NCI-H460 (cell line): ENCODE measurements at regions not wholly inside any gene's neighbourhood (a gene's known extent, or its start where the extent isn't known, plus 50 kb on each side); places are given as distances from the start of the nearest gene placed in this dataset.

Experiments used
- DNase-seq: peaks from one replicate; pipeline ENCODE4 v3.0.0-alpha.2; 2016; ENCODE audit warnings: low read depth; ENCODE audit errors: extremely low read depth

GRCh38 chr2:103264058-103264768 is 502.4 kb downstream of the TMEM182 start:
- DNase-seq: no peak

DNA sequence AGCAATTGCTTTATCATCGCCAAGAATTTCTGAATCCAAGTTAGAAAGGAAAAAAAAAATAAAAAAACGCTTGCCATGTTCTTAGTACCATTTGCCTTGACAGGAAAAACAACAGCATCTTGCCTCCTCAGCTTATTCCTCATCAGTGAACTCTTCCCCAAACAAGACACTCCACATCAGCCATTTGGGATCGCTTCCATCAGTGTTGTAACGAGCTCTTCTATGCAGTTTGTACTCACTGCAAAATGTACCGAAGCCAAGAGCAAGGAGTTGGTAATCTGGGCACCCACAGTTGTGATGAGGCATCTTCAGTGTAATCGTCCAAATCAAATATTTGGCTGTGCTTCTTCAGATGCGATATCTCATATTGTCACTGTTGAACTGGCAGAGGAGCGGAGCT is 503.7 kb downstream of the TMEM182 start:
- no peak for DNase-seq

GRCh38 chr2:103268841-103269498 is 507.1 kb downstream of the TMEM182 start:
- DNase-seq: no peak

DNA sequence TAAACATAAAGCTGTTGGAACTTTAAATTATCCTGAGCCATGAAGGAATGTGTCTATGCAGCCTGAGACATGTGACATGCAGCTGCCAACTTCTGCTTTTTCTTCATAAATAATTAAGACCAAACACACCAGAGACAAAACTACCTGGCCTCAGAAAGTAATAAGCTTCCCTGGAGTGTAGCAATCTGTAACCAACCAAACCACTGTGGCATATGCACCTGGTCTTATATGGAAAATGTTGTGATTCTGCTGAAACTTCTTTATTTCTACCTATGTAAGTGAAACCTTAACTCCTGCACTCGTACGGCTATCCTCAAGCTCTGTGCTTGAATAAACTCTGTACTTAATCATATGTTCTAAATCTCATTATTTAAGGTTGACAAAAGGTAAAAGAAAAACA is 515.0 kb downstream of the TMEM182 start:
- DNase-seq: no peak

GRCh38 chr2:103284750-103285149 is 522.9 kb downstream of the TMEM182 start:
- no peak for DNase-seq

- no peak for DNase-seq
Observed at GRCh38 chr2:103285354-103285753, 523.5 kb downstream of the TMEM182 start.

DNA sequence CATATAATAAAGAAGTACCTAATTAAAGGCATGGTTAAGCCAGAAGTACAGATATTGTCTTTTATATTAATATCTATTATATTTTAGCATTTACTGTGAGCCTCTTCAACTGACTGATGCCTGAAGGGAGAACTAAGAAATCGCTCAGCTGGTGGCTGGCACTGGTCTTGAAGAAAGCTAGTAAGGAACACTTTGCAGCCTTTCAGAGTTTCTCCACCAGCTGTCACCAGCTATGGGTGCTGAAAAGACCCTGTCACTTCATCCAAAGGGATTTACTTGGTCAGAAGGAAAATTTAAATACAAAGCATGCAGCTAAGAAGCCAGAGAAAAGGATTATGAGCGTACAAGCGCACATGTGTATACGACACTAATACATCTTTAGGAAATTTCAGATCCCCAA is 525.9 kb downstream of the TMEM182 start:
- no peak for DNase-seq

DNA sequence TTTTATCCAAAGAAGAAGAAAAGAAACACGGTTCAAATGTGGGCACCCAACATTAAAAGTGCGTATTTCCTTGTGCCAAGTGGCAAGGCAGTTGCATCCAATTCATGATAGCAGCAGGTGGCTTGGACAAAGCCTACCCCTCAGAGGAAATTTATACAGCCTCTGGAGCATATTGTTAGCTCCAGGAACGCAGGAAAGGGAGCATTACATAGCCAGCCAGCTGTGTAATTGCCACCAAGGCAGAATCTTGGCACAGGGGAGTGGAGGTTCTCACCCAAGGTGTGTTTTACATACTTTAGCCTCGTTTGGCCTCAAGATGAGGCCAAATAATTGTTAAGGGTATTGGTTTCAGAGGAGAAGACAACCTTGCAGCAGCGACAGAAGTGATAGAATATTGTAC is 526.9 kb downstream of the TMEM182 start:
- no peak for DNase-seq

DNA sequence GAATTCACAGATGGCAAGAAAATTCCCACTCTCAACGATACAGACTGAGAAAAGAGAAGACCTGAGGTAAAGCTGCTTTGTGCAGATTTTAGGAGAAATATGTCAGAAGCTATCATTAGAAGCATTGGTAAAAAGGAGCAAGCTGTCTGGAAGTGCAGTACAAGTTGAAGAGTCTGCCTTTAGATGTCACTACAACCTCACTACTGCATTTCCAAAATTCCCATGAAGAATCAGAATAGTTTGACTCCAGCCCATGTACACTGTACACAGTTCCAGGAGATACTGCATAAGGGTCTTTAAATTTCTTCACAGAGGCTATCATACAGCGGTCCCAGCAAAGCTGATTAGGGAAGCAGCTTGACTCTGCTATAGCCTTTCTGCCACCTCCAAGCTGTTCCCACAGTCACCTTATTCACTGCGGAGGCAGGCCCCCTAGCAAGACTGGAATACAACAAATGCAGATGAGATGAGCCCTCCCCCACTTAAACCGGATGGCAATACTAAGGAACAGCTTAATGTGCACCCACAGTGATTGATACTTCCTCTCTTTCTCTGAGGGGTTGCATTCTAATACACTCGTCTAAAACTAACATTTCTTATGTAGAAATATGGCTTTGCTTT is 527.4 kb downstream of the TMEM182 start:
- DNase-seq: peak; percentile 13

DNA sequence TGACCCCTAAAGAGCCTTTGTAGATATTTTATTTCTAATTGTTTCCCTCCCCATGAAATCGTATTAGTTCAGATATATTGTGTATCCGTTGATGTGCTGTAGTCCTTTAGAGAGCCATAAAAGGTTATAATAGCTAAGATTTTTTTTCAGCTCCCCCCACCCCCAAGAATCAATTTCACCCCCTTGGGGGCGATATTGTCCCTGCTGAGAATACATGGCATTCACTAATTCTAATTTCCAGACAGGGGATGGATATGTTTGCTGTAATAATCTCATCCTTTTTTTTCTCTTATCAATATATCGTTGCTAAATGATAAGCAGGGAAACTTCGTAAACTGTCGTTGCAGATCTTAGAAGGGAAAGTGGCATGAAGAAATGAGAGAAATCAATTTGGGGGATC is 530.7 kb downstream of the TMEM182 start:
- no peak for DNase-seq

DNA sequence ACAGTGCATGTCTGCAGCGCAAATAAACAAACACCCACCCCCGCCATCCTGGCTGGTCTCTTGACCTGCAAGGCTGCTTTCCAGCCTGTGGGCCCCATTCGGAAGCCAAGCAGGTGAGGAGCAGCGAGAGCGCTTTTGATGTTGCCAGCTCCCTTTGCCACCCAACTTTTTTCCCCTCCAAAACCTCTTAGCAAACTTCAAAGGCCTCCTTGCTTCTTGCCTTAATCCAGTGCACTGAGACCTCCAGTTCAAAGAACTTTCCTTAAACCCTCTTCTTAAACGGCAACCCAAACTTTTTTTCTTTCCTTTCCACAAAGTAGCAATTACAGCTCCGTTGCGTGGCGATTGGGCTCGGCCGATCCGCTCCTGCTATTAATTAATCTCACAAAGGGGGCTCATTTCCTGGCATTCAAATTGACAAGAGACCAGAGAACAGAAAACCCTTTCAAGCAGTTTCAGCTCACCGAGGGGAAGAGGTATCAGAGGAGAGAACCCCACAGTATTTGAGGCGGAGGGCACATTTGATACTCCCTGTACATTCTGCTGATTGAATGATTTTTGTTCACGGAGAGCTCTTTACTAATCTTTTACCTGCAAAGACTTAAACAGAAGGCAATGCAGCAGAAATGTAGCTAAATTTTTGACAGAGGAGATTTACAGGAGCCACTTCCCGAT is 531.4 kb downstream of the TMEM182 start:
- DNase-seq: no peak

DNA sequence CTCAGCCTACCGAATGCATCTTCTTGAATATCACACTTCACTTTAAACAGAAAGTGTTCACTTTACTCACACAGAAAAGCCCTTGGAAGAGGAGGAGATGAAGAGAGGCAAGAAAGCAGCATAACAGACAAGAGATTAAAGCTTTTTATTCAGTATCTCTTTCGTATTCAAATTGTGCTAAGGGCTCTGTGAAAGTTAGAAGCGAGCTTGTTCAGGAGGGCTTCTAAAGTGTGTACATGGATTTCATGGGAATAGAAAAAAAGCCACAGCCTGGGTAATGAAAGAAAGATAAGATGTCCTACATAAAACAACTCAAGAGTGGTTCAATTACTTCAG is 531.9 kb downstream of the TMEM182 start:
- DNase-seq: no peak

DNA sequence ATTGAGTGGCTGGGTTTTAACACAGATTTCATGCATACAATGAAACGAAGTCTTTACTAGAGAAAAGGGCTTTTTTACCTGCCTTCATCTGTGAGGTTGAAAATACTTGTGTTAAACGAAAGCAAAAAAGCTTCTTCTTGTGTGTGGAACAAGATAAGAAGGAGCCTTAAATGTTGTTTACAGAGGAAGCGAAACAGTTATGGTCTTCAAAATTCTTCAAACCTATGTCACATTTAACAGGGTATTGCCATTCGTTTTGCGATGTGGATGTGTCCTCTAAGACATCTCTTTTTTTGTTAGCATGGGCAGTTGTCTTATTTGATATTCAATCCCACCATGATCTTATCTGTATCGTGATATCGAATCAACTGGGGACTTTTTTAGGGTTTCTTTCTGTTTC is 532.6 kb downstream of the TMEM182 start:
- no peak for DNase-seq

DNA sequence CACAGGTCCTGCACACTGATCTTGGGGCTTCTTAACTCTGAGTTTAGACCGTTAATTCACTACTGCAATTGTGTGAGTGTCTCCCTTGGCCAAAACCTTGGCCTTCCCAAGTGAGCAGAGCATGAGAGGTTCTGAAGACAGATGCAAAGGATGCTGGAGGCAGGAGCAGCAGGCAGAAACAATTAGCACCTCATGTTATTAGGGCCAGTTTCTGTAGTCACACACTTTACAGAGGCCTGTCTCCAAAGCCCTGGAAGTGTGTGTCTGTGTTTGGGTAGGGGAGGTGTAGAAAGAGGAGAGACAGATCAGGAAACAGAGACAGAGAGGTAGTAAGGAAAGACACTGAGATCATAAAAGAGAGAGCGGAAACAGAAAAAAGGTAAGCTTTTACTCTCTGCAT is 533.8 kb downstream of the TMEM182 start:
- no peak for DNase-seq

GRCh38 chr2:103324671-103325070 is 562.8 kb downstream of the TMEM182 start:
- DNase-seq: no peak

- DNase-seq: no peak
Observed at GRCh38 chr2:103327386-103327785, 565.6 kb downstream of the TMEM182 start.

- DNase-seq: no peak
Observed at GRCh38 chr2:103327966-103328365, 566.1 kb downstream of the TMEM182 start.

DNA sequence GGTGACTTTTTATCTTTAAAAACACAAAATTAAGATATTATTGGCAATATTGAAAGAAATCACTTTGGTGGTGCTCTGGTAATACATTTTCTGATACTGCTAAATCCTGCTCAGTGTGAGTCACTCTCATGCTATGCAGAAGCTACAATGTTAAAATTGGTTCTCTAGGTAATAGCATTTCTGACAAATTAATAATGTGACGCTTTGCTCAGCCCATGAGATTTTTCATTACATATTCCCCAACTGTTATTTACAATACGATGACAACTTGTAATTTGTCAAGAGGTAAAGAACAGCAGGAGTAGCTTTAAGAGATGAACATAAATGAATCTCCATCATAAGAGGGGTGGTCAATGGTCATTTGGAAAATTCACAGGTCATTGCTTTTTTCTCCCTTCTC is 573.6 kb downstream of the TMEM182 start:
- DNase-seq: no peak

DNA sequence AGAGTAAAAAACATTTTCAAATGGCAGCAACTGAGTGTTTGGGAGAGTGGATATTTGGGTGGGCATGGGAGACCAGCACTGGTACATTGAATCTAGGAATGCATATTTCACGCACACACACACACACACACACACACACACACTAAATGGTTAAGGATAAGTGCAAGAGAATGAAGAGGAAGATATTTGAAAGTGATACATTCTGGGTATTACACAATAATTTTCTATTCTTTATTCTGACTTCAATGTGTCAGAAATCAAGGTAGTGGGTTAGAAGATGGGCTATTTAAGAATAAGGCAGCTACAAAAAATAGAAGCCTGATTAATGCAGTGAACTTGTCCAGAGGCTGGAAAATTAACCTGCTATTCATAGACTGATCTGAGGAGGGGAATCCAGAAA is 577.0 kb downstream of the TMEM182 start:
- no peak for DNase-seq

DNA sequence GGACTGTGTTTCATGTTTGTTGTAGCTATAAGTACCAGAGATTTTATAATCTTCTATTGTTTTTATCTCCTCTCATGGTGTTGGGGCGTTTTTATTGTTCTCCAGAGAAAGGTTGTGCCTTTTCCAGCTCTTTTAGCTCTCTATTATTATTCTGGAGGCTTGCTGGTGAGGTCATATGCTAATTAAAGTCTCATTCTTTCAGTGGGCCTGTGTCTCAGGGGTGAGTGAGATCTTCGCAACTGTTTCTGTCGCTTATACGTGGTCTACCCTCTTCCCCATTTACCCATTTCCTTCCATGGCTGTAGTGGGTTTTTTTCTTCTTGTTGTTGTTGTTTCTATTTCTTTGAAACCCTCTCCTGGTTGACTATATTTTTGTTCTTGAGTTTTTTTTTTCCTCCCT is 584.9 kb downstream of the TMEM182 start:
- DNase-seq: no peak

DNA sequence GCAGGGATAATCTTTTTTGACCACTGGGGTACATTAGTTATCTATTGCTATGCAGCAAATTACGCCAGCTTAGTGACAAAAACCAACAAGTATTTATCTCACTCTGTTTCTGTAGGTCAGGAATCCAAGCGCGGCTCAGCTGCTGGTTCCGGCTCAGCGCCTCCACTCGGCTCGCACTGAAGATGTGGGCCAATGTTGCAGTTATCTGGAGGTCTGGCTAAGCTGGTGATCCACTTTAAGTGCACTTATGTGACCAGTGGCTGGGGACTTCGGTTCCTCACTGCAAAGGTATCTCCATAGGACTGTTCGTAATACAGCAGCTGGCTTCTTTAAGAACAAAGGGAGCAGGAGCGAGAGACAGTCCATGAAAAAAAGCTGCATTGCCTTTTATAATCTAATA is 591.9 kb downstream of the TMEM182 start:
- DNase-seq: no peak

DNA sequence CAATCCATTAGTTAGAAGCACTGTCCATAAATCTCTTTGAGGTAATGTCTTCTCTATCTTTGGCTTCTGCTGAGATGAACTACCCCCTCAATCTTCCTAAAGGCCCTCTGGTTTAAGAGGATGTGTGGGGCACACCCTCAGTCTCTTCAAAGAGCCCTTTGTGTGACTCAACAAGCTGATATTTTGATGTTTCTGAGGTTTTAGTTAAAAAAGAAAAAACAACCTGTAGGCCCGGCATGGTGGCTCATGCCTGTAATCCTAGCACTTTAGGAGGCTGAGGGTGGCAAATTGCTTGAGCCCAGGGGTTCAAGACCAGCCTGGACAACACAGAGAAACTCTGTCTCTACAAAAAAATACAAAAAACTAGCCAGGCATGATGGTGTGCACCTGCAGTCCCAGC is 593.5 kb downstream of the TMEM182 start:
- DNase-seq: no peak
